ENCODE measurements at regions not wholly inside any gene's neighbourhood (a gene's known extent, or its start where the extent isn't known, plus 50 kb on each side); places are given as distances from the start of the nearest gene placed in this dataset.

DNA sequence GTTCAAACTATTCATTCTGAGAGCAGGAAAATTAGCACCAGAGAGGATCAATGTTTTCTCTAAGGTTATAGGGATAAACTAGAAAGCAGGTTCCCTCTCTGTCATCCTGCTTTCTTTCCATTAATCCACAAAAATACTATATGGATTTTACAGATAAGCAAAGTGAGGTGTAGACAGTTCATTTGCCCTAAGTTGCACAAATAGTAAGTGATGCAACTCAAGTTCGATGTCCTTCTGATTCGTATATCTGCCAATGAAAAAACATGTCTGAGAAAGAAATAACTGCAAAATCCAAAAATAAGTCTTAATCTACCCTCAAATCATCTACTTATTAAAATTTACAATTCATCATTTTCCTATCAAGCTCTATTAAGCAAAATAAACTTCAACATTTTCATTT, 254.6 kb upstream of the USP15 start:
- TF ChIP-seq, protein P1, sequence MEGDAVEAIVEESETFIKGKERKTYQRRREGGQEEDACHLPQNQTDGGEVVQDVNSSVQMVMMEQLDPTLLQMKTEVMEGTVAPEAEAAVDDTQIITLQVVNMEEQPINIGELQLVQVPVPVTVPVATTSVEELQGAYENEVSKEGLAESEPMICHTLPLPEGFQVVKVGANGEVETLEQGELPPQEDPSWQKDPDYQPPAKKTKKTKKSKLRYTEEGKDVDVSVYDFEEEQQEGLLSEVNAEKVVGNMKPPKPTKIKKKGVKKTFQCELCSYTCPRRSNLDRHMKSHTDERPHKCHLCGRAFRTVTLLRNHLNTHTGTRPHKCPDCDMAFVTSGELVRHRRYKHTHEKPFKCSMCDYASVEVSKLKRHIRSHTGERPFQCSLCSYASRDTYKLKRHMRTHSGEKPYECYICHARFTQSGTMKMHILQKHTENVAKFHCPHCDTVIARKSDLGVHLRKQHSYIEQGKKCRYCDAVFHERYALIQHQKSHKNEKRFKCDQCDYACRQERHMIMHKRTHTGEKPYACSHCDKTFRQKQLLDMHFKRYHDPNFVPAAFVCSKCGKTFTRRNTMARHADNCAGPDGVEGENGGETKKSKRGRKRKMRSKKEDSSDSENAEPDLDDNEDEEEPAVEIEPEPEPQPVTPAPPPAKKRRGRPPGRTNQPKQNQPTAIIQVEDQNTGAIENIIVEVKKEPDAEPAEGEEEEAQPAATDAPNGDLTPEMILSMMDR (IDR thresholded peaks at IDR 0.05) = no peak
- TF ChIP-seq POLR2A (IDR thresholded peaks at IDR 0.05) (no peak), EP300 (IDR thresholded peaks at IDR 0.05) (no peak)
